RWPE2 (cell line): ENCODE measurements at regions not wholly inside any gene's neighbourhood (a gene's known extent, or its start where the extent isn't known, plus 50 kb on each side); places are given as distances from the start of the nearest gene placed in this dataset.
A peak's percentile ranks its signal among the peaks of the same experiment; 100 is the strongest.

ENCODE experiments used
- ATAC-seq: fragments of 200-7000 bp; cut with Tn5 transposase; 3 replicates; pipeline ENCODE4 v1.9.1; 2021; ENCODE audit warnings: low read depth
- DNase-seq: peaks from one replicate; pipeline ENCODE4 v3.0.0-alpha.2; 2020; ENCODE audit warnings: low spot score
- H3K27ac ChIP-seq: fragments of 450-650 bp; 2 replicates; pipeline ENCODE4 v1.5.1; 2017; ENCODE audit warnings: mild to moderate bottlenecking; ENCODE audit not compliant: poor library complexity, severe bottlenecking
- H3K27me3 ChIP-seq: fragments of 250-450 bp; sonication (Bioruptor Pico); 2 replicates; pipeline ENCODE4 v1.5.1; 2021; ENCODE audit warnings: mild to moderate bottlenecking, moderate library complexity; ENCODE audit not compliant: insufficient read depth, poor library complexity, severe bottlenecking
- H3K36me3 ChIP-seq: fragments of 250-450 bp; sonication (Bioruptor Pico); 2 replicates; pipeline ENCODE4 v1.5.1; 2020; ENCODE audit warnings: low read depth, mild to moderate bottlenecking, moderate library complexity
- H3K4me1 ChIP-seq: fragments of 250-450 bp; sonication (Bioruptor Pico); 2 replicates; pipeline ENCODE4 v1.5.1; 2021; ENCODE audit warnings: mild to moderate bottlenecking, moderate library complexity; ENCODE audit not compliant: insufficient read depth, poor library complexity, severe bottlenecking
- H3K4me3 ChIP-seq: fragments of 250-450 bp; sonication (Bioruptor Pico); 2 replicates; pipeline ENCODE4 v1.5.1; 2021; ENCODE audit warnings: mild to moderate bottlenecking, moderate library complexity; ENCODE audit not compliant: severe bottlenecking
- H3K9me3 ChIP-seq: fragments of 250-450 bp; sonication (Bioruptor Pico); 2 replicates; pipeline ENCODE4 v1.5.1; 2021; ENCODE audit warnings: mild to moderate bottlenecking, moderate library complexity; ENCODE audit not compliant: severe bottlenecking
- CTCF ChIP-seq: fragments of 450-650 bp; IDR thresholded peaks from one replicate; pipeline ENCODE4 v1.5.1; 2017; ENCODE audit warnings: mild to moderate bottlenecking, moderate library complexity; ENCODE audit not compliant: poor library complexity, severe bottlenecking

GRCh38 chr10:53597835-53598251, 825.3 kb upstream of the MBL2 start:
- Histone ChIP-seq H3K9me3 (no peaks in the 10 kb centered on the region), H3K27me3 (no peaks in the 10 kb centered on the region), H3K27ac (peak overlapping the region; percentile 72), H3K4me3 (no peak overlapping the region), H3K4me1 (peaks cover 16% of the 10 kb centered on the region), H3K36me3 (no peaks in the 10 kb centered on the region)
- TF ChIP-seq CTCF, result no peak
- DNase-seq, result no peak
- no peak for ATAC-seq

GRCh38 chr10:53580465-53580864, 807.9 kb upstream of the MBL2 start:
- Histone ChIP-seq H3K27me3 (no peaks in the 10 kb centered on the region), H3K36me3 (no peaks in the 10 kb centered on the region), H3K9me3 (no peaks in the 10 kb centered on the region), H3K27ac (no peak overlapping the region), H3K4me1 (no peaks in the 10 kb centered on the region), H3K4me3 (no peak overlapping the region)
- DNase-seq, result no peak
- no peak for ATAC-seq
- peak; percentile 10 for TF ChIP-seq CTCF

- DNase-seq, result no peak
- Histone ChIP-seq H3K27ac (no peak overlapping the region), H3K4me1 (no peaks in the 10 kb centered on the region), H3K9me3 (no peaks in the 10 kb centered on the region), H3K27me3 (no peaks in the 10 kb centered on the region), H3K36me3 (no peaks in the 10 kb centered on the region), H3K4me3 (no peak overlapping the region)
- no peak for TF ChIP-seq CTCF
- ATAC-seq, result no peak
Observed at GRCh38 chr10:53579773-53580172, 807.2 kb upstream of the MBL2 start.

- ATAC-seq, result no peak
- H3K4me3 ChIP-seq, result no peak overlapping the region
- no peaks in the 10 kb centered on the region for H3K4me1 ChIP-seq
- DNase-seq, result no peak
- H3K36me3 ChIP-seq, result no peaks in the 10 kb centered on the region
- no peak overlapping the region for H3K27ac ChIP-seq
- no peaks in the 10 kb centered on the region for H3K27me3 ChIP-seq
- no peaks in the 10 kb centered on the region for H3K9me3 ChIP-seq
- no peak for TF ChIP-seq CTCF
Observed at GRCh38 chr10:53574024-53574423, 801.4 kb upstream of the MBL2 start.

- Histone ChIP-seq H3K36me3 (no peaks in the 10 kb centered on the region), H3K27ac (no peak overlapping the region), H3K4me3 (no peak overlapping the region), H3K9me3 (no peaks in the 10 kb centered on the region), H3K4me1 (no peaks in the 10 kb centered on the region), H3K27me3 (no peaks in the 10 kb centered on the region)
- ATAC-seq, result no peak
- TF ChIP-seq CTCF, result no peak
- no peak for DNase-seq
Observed at GRCh38 chr10:53573498-53573897, 800.9 kb upstream of the MBL2 start.
